Breast epithelium (tissue), 4 donors: ENCODE measurements at regions not wholly inside any gene's neighbourhood (a gene's known extent, or its start where the extent isn't known, plus 50 kb on each side); places are given as distances from the start of the nearest gene placed in this dataset.

ENCODE experiments used
- DNase-seq, 2 donors: peaks; one replicate each; pipeline ENCODE4 v3.0.0-alpha.2; 2019; ENCODE audit warnings: low spot score in 2 of 2
- H3K27ac ChIP-seq, 2 donors: fragments of 200-600 bp; sonication (generic) in 1 of 2; one replicate each; pipeline ENCODE4 v1.5.1; 2016 to 2019; ENCODE audit warnings: mild to moderate bottlenecking in 1 of 2
- H3K27me3 ChIP-seq, 2 donors: fragments of 200-600 bp; sonication (generic) in 1 of 2; one replicate each; pipeline versions ENCODE4 v1.5.1 to v1.6.0; 2017 to 2019; ENCODE audit warnings: control low read depth in 1 of 2, mild to moderate bottlenecking in 1 of 2
- H3K36me3 ChIP-seq: fragments of 200-600 bp; one replicate; pipeline ENCODE4 v1.5.1; 2019
- H3K4me1 ChIP-seq, 2 donors: fragments of 200-600 bp; sonication (generic); one replicate each; pipeline ENCODE4 v1.5.1; 2016 to 2019; ENCODE audit warnings: control low read depth in 1 of 2
- H3K4me3 ChIP-seq, 3 donors: fragments of 200-600 bp; sonication (generic); 1 replicate in 2 of 3; 2 replicates in 1 of 3; pipeline ENCODE4 v1.5.1; 2016 to 2019; ENCODE audit warnings: mild to moderate bottlenecking in 3 of 3, moderate library complexity in 2 of 3
- H3K9me3 ChIP-seq, 2 donors: fragments of 200-600 bp; sonication (generic) in 1 of 2; one replicate each; pipeline ENCODE4 v1.5.1; 2016 to 2019; ENCODE audit warnings: control low read depth in 1 of 2
- POLR2A ChIP-seq: fragments of 450-650 bp; IDR thresholded peaks from one replicate; pipeline ENCODE4 v1.6.1; 2016; ENCODE audit warnings: antibody characterized with exemption, mild to moderate bottlenecking, moderate library complexity
- POLR2AphosphoS5 ChIP-seq, 3 donors: sonication (generic); formaldehyde crosslinking; IDR thresholded peaks; one replicate each; pipeline ENCODE4 v1.6.1; 2017; ENCODE audit warnings: antibody characterized with exemption in 3 of 3
- intact Hi-C: fragments of 100-400 bp; cut with DNase I; formaldehyde crosslinking; loops from one replicate; pipeline ENCODE4 v1.15.1; 2023; ENCODE audit warnings: low total_unique reads
- TF ChIP-seq, protein P1 (sequence below), 3 donors: fragments of 450-650 bp; IDR thresholded peaks; one replicate each; pipeline ENCODE4 v1.5.1; 2016 to 2017; ENCODE audit warnings: antibody characterized with exemption in 3 of 3, mild to moderate bottlenecking in 3 of 3, moderate library complexity in 3 of 3

DNA sequence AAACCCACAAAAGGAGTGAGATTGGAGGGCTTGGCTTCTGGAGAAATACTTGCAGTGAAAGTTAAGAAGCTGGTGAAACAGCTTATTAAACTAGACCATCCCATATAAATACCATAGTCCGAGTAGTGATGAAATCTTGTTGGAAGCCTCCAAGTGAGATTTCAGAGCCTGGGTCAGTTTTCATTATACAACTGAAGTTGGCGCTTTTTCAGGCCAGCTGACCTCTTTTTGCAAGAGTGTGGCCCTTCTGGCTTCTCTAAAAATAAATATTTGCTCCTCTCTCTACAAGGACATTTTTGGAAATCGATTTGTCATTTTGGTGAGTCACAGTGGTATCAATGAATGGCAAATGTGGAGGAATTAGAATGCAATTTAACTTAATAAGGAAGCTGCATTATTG is 51.2 kb upstream of the THRB start:
- H3K4me3 ChIP-seq: no peak overlapping the region
- no peaks in the 10 kb centered on the region for H3K27me3 ChIP-seq
- no peaks in the 10 kb centered on the region for H3K9me3 ChIP-seq
- H3K36me3 ChIP-seq: no peaks in the 10 kb centered on the region
- H3K27ac ChIP-seq: no peak overlapping the region
- no peak for DNase-seq
- intact Hi-C loops: no loop called here
- TF ChIP-seq POLR2AphosphoS5 (IDR thresholded peaks at IDR 0.05): peak in 1 of 3 donors; percentile 61
- TF ChIP-seq, protein P1, sequence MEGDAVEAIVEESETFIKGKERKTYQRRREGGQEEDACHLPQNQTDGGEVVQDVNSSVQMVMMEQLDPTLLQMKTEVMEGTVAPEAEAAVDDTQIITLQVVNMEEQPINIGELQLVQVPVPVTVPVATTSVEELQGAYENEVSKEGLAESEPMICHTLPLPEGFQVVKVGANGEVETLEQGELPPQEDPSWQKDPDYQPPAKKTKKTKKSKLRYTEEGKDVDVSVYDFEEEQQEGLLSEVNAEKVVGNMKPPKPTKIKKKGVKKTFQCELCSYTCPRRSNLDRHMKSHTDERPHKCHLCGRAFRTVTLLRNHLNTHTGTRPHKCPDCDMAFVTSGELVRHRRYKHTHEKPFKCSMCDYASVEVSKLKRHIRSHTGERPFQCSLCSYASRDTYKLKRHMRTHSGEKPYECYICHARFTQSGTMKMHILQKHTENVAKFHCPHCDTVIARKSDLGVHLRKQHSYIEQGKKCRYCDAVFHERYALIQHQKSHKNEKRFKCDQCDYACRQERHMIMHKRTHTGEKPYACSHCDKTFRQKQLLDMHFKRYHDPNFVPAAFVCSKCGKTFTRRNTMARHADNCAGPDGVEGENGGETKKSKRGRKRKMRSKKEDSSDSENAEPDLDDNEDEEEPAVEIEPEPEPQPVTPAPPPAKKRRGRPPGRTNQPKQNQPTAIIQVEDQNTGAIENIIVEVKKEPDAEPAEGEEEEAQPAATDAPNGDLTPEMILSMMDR (IDR thresholded peaks at IDR 0.05): no peak
- no peaks in the 10 kb centered on the region for H3K4me1 ChIP-seq

DNA sequence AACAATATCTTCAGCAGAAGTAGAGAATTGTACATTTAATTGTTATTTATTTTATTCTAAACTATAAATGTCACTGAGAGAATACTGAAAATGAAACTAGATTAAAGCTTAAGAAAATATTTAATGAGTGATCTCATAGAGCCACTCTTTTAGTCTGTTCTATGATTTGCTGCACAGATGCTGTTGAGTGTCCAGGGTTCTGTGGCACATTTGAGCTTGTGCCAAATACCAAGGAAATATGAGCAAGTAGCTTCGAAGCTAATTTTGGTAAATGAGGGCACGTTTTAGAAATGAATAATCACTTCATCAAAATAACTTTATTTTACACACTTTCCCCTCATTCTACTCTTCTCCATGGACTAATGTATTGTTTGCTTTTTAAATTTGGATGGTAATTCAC is 53.6 kb upstream of the THRB start:
- Histone ChIP-seq H3K4me3 (no peak overlapping the region), H3K4me1 (no peaks in the 10 kb centered on the region), H3K9me3 (no peaks in the 10 kb centered on the region), H3K27me3 (no peaks in the 10 kb centered on the region), H3K27ac (no peak overlapping the region), H3K36me3 (no peaks in the 10 kb centered on the region)
- intact Hi-C loops: no loop called here
- TF ChIP-seq POLR2A (no peak), POLR2AphosphoS5 (IDR thresholded peaks at IDR 0.05) (no peak)
- TF ChIP-seq, protein P1 (IDR thresholded peaks at IDR 0.05): no peak
- DNase-seq: no peak

DNA sequence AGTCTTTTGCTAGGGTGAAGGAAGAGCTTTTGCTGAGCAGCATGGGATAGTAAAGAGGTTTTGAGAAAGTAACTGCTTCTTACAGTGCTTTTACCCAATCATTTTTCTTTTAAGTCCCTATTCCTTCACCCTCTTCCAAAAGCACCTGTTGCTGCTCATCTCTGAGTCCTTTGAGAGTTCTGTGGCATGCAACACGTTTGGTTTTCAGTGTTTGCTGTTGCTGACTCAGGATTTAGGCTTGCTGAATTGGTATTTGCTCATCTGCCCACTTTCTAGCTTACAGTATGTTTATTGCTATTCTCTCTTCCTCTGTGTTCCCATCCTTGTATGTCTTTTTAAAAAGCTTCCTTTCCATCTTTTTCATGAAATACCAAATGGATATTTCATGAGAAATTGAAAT is 55.9 kb upstream of the THRB start:
- DNase-seq: no peak
- H3K9me3 ChIP-seq: no peaks in the 10 kb centered on the region
- H3K4me3 ChIP-seq: no peak overlapping the region
- no peaks in the 10 kb centered on the region for H3K36me3 ChIP-seq
- TF ChIP-seq, protein P1 (IDR thresholded peaks at IDR 0.05): no peak
- no peak overlapping the region for H3K27ac ChIP-seq
- H3K4me1 ChIP-seq: no peaks in the 10 kb centered on the region
- no peaks in the 10 kb centered on the region for H3K27me3 ChIP-seq
- intact Hi-C loops: no loop called here

DNA sequence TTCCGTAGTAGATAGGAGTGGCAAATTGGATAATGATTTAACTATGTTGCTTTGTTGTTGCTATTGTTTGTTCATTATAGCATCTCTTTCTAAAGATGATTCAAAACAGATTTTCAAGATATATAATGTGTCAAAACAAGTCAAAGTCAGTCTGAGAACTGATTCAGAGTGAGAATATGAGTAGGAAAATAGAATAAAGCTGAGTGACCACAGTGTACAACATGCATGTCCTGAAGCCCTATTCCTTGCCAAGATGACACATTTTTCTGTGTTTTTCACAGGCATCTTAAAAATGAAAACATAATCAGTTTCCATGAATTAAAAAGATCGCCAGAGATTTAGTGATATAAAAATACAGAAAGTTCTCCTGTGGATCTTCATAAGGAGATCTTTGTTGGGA is 57.0 kb upstream of the THRB start:
- Histone ChIP-seq H3K27ac (no peak overlapping the region), H3K4me3 (no peak overlapping the region), H3K4me1 (no peaks in the 10 kb centered on the region), H3K9me3 (no peaks in the 10 kb centered on the region), H3K27me3 (no peaks in the 10 kb centered on the region), H3K36me3 (no peaks in the 10 kb centered on the region)
- TF ChIP-seq POLR2A: no peak
- TF ChIP-seq, protein P1 (IDR thresholded peaks at IDR 0.05): no peak
- no peak for DNase-seq
- intact Hi-C loops: no loop called here

DNA sequence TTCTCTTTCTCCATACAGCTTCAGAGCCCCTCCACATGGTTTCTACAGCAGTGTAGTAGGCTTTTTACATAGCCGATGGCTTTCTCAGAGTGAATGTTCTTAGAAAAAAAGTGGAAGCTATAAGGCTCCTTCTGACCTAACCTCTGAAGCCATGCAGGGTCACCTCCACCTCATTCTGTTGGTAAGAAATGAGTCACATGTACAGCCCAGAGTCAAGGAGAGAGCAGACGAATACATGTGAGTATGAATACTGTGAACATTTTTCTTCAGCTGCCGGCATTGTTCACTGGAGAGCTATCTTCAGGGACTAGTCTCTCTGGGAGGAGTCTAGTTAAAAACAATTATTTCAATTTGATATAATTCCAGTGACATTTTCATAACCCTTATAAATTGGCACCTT is 68.2 kb upstream of the THRB start:
- H3K4me3 ChIP-seq: no peak overlapping the region
- TF ChIP-seq, protein P1 (IDR thresholded peaks at IDR 0.05): no peak
- TF ChIP-seq POLR2AphosphoS5 (IDR thresholded peaks at IDR 0.05) (no peak), POLR2A (no peak)
- no peak overlapping the region for H3K27ac ChIP-seq
- no peaks in the 10 kb centered on the region for H3K9me3 ChIP-seq
- peaks cover 3% of the 10 kb centered on the region for H3K36me3 ChIP-seq
- intact Hi-C loops: no loop called here
- no peaks in the 10 kb centered on the region for H3K27me3 ChIP-seq
- DNase-seq: no peak
- H3K4me1 ChIP-seq: no peaks in the 10 kb centered on the region
